Heart left ventricle (tissue), 13 donors: ENCODE measurements at regions not wholly inside any gene's neighbourhood (a gene's known extent, or its start where the extent isn't known, plus 50 kb on each side); places are given as distances from the start of the nearest gene placed in this dataset.

ENCODE experiments used
- CTCF ChIP-seq, 12 donors: fragments of 200-600 bp; sonication (generic) in 4 of 12; IDR thresholded peaks; one replicate each; pipeline versions ENCODE4 v1.5.0 to v1.8.0; 2018 to 2022; ENCODE audit warnings: antibody characterized with exemption in 12 of 12, mild to moderate bottlenecking in 5 of 12
- POLR2A ChIP-seq, 2 donors: fragments of 450-650 bp; IDR thresholded peaks; one replicate each; pipeline ENCODE4 v1.6.1; 2017; ENCODE audit warnings: antibody characterized with exemption in 2 of 2, mild to moderate bottlenecking in 2 of 2, moderate library complexity in 2 of 2
- donor health status: ischemic (EF 13 %, LVEDD 7.1; RV severe dilation, severe dysfunction).
- donor health status: DM: no; HTN: yes; CAD: no.
- donor health status: DM: no; HTN: no; CAD: no.
- donor health status: ischemic (EF 25% LVEDD 6.9; RV normal size, moderate dysfunction).
- donor health status: ischemic (EF 25% LVEDD 5.7; RV mildly dilated, moderate dysfunction).
- donor health status: ischemic (EF 35%, LVEDD 5.7; RV mildly dilated, moderate dysfunction).
- donor health status: nonischemic (EF 11% LVEDD 7.7; RV severe dilation, severe dysfunction).
- donor health status: DM: yes; HTN: yes; CAD: no.
- donor health status: PGD.
- donor health status: ischemic (EF 29% LVEDD 5.4; RV normal size, mild dysfunction).
- donor health status: nonischemic (EF 23%, LVEDD 6.1; RV moderate dilation, normal function).

- TF ChIP-seq CTCF (IDR thresholded peaks at IDR 0.05) (peak in 3 of 12 donors; percentile 15 to 30 (median 16)), POLR2A (IDR thresholded peaks at IDR 0.05) (no peak)
These were observed 602.2 kb downstream of the BUD13 start for GRCh38 chr11:116170526-116171120.
